ENCODE measurements at regions not wholly inside any gene's neighbourhood (a gene's known extent, or its start where the extent isn't known, plus 50 kb on each side); places are given as distances from the start of the nearest gene placed in this dataset.

DNA sequence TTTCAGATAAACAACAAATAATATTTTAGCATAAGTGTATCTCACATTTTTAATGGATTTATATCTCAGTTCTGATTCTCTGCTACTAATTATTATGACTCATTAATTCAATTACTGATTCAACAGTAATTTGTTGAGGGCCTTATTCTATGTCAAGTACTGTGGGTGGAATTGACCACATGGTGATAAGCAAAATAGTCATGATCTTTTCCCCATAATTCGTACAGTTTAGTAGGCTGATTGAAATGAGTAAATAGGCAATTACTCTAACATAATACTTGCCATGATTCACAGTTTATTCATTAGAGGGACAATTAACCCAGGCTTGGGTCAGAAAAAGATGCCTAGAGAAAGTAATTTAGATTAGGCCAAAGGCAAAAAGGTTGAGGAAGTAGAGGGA lies 60.9 kb upstream of the SLC4A7 start:
- Histone ChIP-seq H3K9ac (ENCODE audit: insufficient read depth, low read length, poor library complexity, severe bottlenecking) (no peak overlapping the region), H3K36me3 (replicated peaks in 1 of 2; ENCODE audit: control insufficient read depth in 1 of 2, insufficient read depth in 2 of 2, low read length in 2 of 2) (no peaks in the 10 kb centered on the region), H3K4me3 (replicated peaks in 1 of 3; ENCODE audit: low read depth in 2 of 3, low read length in 3 of 3) (no peak overlapping the region), H3K4me2 (replicated peaks; ENCODE audit: extremely low read depth, low read length, poor library complexity, severe bottlenecking) (no peak overlapping the region), H4K20me1 (ENCODE audit: insufficient read depth, low read length) (no peaks in the 10 kb centered on the region), H3K27me3 (ENCODE audit: control insufficient read depth in 2 of 2, insufficient read depth in 2 of 2, low read length in 2 of 2) (no peaks in the 10 kb centered on the region), H2AFZ (ENCODE audit: insufficient read depth, low read depth, low read length, poor library complexity, severe bottlenecking) (no peak overlapping the region), H3K4me1 (ENCODE audit: control insufficient read depth in 1 of 2, insufficient read depth in 2 of 2, low read length in 2 of 2) (peaks cover 17 to 41% of the 10 kb centered on the region in 2 donors), H3K9me3 (replicated peaks in 1 of 2; ENCODE audit: control insufficient read depth in 1 of 2, insufficient read depth in 1 of 2, low read length in 2 of 2) (no peaks in the 10 kb centered on the region), H3K79me2 (ENCODE audit: insufficient read depth, low read length) (no peaks in the 10 kb centered on the region), H3K27ac (ENCODE audit: low read depth in 1 of 2, low read length in 2 of 2) (peak overlapping the region in 1 of 2 donors; percentile 77)
- no peaks in the 10 kb centered on the region for H3K36me3 Mint-ChIP-seq
- intact Hi-C loops (cut with micrococcal nuclease) = loop anchor here in 1 of 2 donors (10.0 kb wide), 1 partner anchor 60 kb away; the partner anchor contains the start of gene SLC4A7
- no peak overlapping the region for H3K4me3 Mint-ChIP-seq
- peaks cover 33% of the 10 kb centered on the region for H3K4me1 Mint-ChIP-seq
- TF ChIP-seq, protein P1, sequence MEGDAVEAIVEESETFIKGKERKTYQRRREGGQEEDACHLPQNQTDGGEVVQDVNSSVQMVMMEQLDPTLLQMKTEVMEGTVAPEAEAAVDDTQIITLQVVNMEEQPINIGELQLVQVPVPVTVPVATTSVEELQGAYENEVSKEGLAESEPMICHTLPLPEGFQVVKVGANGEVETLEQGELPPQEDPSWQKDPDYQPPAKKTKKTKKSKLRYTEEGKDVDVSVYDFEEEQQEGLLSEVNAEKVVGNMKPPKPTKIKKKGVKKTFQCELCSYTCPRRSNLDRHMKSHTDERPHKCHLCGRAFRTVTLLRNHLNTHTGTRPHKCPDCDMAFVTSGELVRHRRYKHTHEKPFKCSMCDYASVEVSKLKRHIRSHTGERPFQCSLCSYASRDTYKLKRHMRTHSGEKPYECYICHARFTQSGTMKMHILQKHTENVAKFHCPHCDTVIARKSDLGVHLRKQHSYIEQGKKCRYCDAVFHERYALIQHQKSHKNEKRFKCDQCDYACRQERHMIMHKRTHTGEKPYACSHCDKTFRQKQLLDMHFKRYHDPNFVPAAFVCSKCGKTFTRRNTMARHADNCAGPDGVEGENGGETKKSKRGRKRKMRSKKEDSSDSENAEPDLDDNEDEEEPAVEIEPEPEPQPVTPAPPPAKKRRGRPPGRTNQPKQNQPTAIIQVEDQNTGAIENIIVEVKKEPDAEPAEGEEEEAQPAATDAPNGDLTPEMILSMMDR (IDR thresholded peaks at IDR 0.05) = no peak
- peak overlapping the region; percentile 19 to 97 (median 61) for H3K27ac Mint-ChIP-seq
- peaks cover 0 to 2% (median 2%) of the 10 kb centered on the region in 3 donors for H3K27me3 Mint-ChIP-seq (ENCODE audit: low read depth in 3 of 3)
- DNase-seq = no peak
- no CpG with 5 or more reads among the region's 1 CpG for WGBS (ENCODE audit: insufficient coverage)
- H3K9me3 Mint-ChIP-seq = no peaks in the 10 kb centered on the region

DNA sequence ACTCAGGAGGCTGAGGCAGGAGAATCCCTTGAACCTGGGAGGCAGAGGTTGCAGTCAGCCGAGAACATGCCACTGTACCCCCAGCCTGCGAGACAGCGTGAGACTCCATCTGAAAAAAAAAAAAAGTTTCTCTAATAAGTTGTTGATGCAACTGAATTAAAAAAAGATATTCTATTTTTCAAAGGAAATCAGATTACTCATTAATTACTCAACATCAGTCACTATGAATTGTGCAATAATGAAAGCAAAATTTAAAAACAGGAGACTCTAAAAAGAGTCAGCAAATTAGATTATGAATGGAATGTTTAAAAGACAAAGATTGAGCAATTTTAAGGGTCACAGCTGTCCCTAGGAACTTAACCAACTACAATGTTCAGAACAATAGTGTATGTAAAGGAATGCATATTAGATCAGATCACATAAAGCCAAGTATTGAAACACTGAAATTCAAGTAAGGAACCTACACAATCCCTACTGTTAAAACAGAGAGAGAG lies 60.2 kb upstream of the SLC4A7 start:
- peak; percentile 60 to 88 (median 80) for DNase-seq
- H3K27me3 ChIP-seq (ENCODE audit: control insufficient read depth in 2 of 2, insufficient read depth in 2 of 2, low read length in 2 of 2) = no peaks in the 10 kb centered on the region
- H3K27ac ChIP-seq (ENCODE audit: low read depth in 1 of 2, low read length in 2 of 2) = peak overlapping the region; percentile 66 to 77
- Mint-ChIP-seq H3K27ac (peak overlapping the region; percentile 85 to 97 (median 93)), H3K4me3 (peak overlapping the region; percentile 57 to 64), H3K9me3 (no peaks in the 10 kb centered on the region), H3K27me3 (ENCODE audit: low read depth in 3 of 3) (peaks cover 0 to 3% (median 2%) of the 10 kb centered on the region in 3 donors), H3K4me1 (peaks cover 37% of the 10 kb centered on the region), H3K36me3 (no peaks in the 10 kb centered on the region)
- peak overlapping the region in 1 of 3 experiments; percentile 7 for H3K4me3 ChIP-seq (replicated peaks in 1 of 3; ENCODE audit: low read depth in 2 of 3, low read length in 3 of 3)
- WGBS (ENCODE audit: insufficient coverage) = no CpG with 5 or more reads among the region's 3 CpGs
- no peaks in the 10 kb centered on the region for H3K9me3 ChIP-seq (replicated peaks in 1 of 2; ENCODE audit: control insufficient read depth in 1 of 2, insufficient read depth in 1 of 2, low read length in 2 of 2)
- TF ChIP-seq, protein P1 (IDR thresholded peaks at IDR 0.05) = no peak
- H3K79me2 ChIP-seq (ENCODE audit: insufficient read depth, low read length) = no peaks in the 10 kb centered on the region
- no peaks in the 10 kb centered on the region for H4K20me1 ChIP-seq (ENCODE audit: insufficient read depth, low read length)
- peak overlapping the region; percentile 26 for H3K4me2 ChIP-seq (replicated peaks; ENCODE audit: extremely low read depth, low read length, poor library complexity, severe bottlenecking)
- H2AFZ ChIP-seq (ENCODE audit: insufficient read depth, low read depth, low read length, poor library complexity, severe bottlenecking) = no peak overlapping the region
- peaks cover 19 to 43% of the 10 kb centered on the region in 2 donors for H3K4me1 ChIP-seq (ENCODE audit: control insufficient read depth in 1 of 2, insufficient read depth in 2 of 2, low read length in 2 of 2)
- no peak overlapping the region for H3K9ac ChIP-seq (ENCODE audit: insufficient read depth, low read length, poor library complexity, severe bottlenecking)
- H3K36me3 ChIP-seq (replicated peaks in 1 of 2; ENCODE audit: control insufficient read depth in 1 of 2, insufficient read depth in 2 of 2, low read length in 2 of 2) = no peaks in the 10 kb centered on the region
- intact Hi-C loops (cut with micrococcal nuclease) = loop anchor here in 1 of 2 donors (10.0 kb wide), 1 partner anchor 60 kb away; the partner anchor contains the start of gene SLC4A7
